MM.1S (cell line): ENCODE measurements at regions not wholly inside any gene's neighbourhood (a gene's known extent, or its start where the extent isn't known, plus 50 kb on each side); places are given as distances from the start of the nearest gene placed in this dataset.

ENCODE experiments used
- DNase-seq: peaks from one replicate; pipeline ENCODE4 v3.0.0-alpha.2; 2015
- H2AFZ ChIP-seq: fragments of 300-600 bp; sonication (generic); 2 replicates; pipeline ENCODE4 v1.6.0; 2016; ENCODE audit warnings: antibody characterized with exemption, low read length
- H3F3A ChIP-seq: fragments of 300-600 bp; sonication (generic); 2 replicates; pipeline ENCODE4 v1.6.1; 2016; ENCODE audit warnings: mild to moderate bottlenecking, antibody characterized with exemption, low read length, moderate library complexity, mixed read lengths; ENCODE audit not compliant: insufficient read depth
- H3K27ac ChIP-seq: fragments of 300-600 bp; sonication (generic); 2 replicates; pipeline ENCODE4 v1.5.1; 2016; ENCODE audit warnings: mild to moderate bottlenecking, low read length
- H3K27me3 ChIP-seq: fragments of 300-600 bp; sonication (generic); replicated peaks from 2 replicates; pipeline ENCODE4 v1.6.0; 2016; ENCODE audit warnings: low read length; ENCODE audit not compliant: insufficient read depth
- H3K36me3 ChIP-seq: fragments of 300-600 bp; sonication (generic); replicated peaks from 2 replicates; pipeline ENCODE4 v1.6.1; 2016; ENCODE audit warnings: mild to moderate bottlenecking, low read length, mixed read lengths; ENCODE audit not compliant: insufficient read depth
- H3K4me1 ChIP-seq: fragments of 300-600 bp; sonication (generic); 2 replicates; pipeline ENCODE4 v1.6.1; 2016; ENCODE audit warnings: low read length, mixed read lengths
- H3K4me2 ChIP-seq: fragments of 300-600 bp; sonication (generic); 2 replicates; pipeline ENCODE4 v1.6.0; 2016; ENCODE audit warnings: low read depth, low read length
- H3K4me3 ChIP-seq: fragments of 300-600 bp; sonication (generic); 2 replicates; pipeline ENCODE4 v1.5.1; 2016; ENCODE audit warnings: low read length, mixed read lengths
- H3K79me2 ChIP-seq: fragments of 300-600 bp; sonication (generic); 2 replicates; pipeline ENCODE4 v1.6.1; 2016; ENCODE audit warnings: mixed run types, low read length, mixed read lengths
- H3K9ac ChIP-seq: fragments of 300-600 bp; sonication (generic); 2 replicates; pipeline ENCODE4 v1.6.1; 2016; ENCODE audit warnings: low read length, mixed read lengths
- H3K9me2 ChIP-seq: fragments of 300-600 bp; sonication (generic); replicated peaks from 2 replicates; pipeline ENCODE4 v1.6.1; 2016; ENCODE audit warnings: mild to moderate bottlenecking, low read length, mixed read lengths; ENCODE audit not compliant: insufficient read depth
- H3K9me3 ChIP-seq: fragments of 300-600 bp; sonication (generic); replicated peaks from 2 replicates; pipeline ENCODE4 v1.6.1; 2016; ENCODE audit warnings: mild to moderate bottlenecking, low read length, mixed read lengths; ENCODE audit not compliant: insufficient read depth
- H4K20me1 ChIP-seq: fragments of 300-600 bp; sonication (generic); 2 replicates; pipeline ENCODE4 v1.6.1; 2016; ENCODE audit warnings: mild to moderate bottlenecking, low read length, moderate library complexity, mixed read lengths; ENCODE audit not compliant: insufficient read depth
- EZH2 ChIP-seq: fragments of 300-600 bp; sonication (generic); optimal IDR thresholded peaks from 2 replicates; pipeline ENCODE3; 2017; ENCODE audit warnings: low read depth, mild to moderate bottlenecking, antibody characterized with exemption, low read length, mixed read lengths
- EZH2phosphoT487 ChIP-seq: fragments of 300-600 bp; sonication (generic); IDR thresholded peaks from 2 replicates; pipeline ENCODE4 v1.6.1; 2018; ENCODE audit warnings: antibody characterized with exemption, low read length
- TF ChIP-seq, protein P1 (sequence below): fragments of 300-600 bp; sonication (generic); IDR thresholded peaks from 2 replicates; pipeline ENCODE4 v1.5.1; 2016; ENCODE audit warnings: antibody characterized with exemption, low read length, mixed read lengths

DNA sequence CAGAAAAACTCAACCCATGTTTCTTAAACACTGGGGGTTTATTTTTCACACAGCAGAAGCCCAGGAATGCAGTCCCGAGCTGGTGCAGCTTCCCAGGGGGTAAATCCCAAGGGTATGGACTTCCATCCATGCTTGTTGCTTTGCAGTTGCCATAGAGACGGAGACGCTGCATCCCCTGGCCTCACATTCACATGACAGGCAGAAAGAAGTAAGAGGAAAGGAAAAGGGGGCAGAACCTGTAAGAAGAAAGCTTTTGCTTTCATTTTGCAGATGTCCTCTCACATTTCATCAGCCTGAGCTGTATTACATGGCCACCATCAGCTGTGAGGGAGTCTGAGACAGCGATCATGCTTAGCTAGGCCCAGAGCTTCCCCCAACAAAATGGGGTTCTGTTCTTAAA is 321.0 kb downstream of the AGTPBP1 start:
- peak overlapping the region; percentile 7; the same call in 1 of the 2 replicates for H3K9ac ChIP-seq
- peak; percentile 51 for DNase-seq
- peak overlapping the region; percentile 2; the same call in 1 of the 2 replicates for H3K4me3 ChIP-seq
- peak overlapping the region; percentile 72 for H3K4me2 ChIP-seq
- H3K27ac ChIP-seq: no peak overlapping the region
- no peaks in the 10 kb centered on the region for H3K36me3 ChIP-seq
- H3K9me3 ChIP-seq: no peaks in the 10 kb centered on the region
- no peaks in the 10 kb centered on the region for H3K27me3 ChIP-seq
- peaks cover 6% of the 10 kb centered on the region for H3K4me1 ChIP-seq
- peak overlapping the region; percentile 84 for H2AFZ ChIP-seq
- no peaks in the 10 kb centered on the region for H3F3A ChIP-seq
- no peaks in the 10 kb centered on the region for H4K20me1 ChIP-seq
- no peaks in the 10 kb centered on the region for H3K79me2 ChIP-seq
- no peaks in the 10 kb centered on the region for H3K9me2 ChIP-seq
- TF ChIP-seq EZH2 (no peak), EZH2phosphoT487 (no peak)
- TF ChIP-seq, protein P1, sequence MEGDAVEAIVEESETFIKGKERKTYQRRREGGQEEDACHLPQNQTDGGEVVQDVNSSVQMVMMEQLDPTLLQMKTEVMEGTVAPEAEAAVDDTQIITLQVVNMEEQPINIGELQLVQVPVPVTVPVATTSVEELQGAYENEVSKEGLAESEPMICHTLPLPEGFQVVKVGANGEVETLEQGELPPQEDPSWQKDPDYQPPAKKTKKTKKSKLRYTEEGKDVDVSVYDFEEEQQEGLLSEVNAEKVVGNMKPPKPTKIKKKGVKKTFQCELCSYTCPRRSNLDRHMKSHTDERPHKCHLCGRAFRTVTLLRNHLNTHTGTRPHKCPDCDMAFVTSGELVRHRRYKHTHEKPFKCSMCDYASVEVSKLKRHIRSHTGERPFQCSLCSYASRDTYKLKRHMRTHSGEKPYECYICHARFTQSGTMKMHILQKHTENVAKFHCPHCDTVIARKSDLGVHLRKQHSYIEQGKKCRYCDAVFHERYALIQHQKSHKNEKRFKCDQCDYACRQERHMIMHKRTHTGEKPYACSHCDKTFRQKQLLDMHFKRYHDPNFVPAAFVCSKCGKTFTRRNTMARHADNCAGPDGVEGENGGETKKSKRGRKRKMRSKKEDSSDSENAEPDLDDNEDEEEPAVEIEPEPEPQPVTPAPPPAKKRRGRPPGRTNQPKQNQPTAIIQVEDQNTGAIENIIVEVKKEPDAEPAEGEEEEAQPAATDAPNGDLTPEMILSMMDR: no peak

DNA sequence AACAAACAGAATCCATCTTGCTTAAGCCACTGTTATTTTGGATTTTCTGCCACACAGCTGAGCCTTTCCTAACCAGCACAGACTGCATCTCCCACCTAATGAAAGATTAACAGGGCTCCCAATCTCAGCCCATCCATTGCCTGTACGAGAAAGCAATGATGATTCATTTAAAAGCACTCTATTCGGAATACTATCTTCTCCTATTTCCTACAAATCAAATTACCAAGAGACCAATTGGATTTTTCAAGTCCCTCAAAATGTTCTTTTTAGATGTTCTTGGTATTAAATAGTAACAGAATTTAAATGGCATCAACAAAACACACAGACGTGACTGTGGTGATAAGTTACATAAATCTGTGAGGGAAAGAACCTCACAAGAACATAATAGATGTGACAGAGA is 324.1 kb downstream of the AGTPBP1 start:
- TF ChIP-seq EZH2 (no peak), EZH2phosphoT487 (no peak)
- TF ChIP-seq, protein P1: no peak
- Histone ChIP-seq H2AFZ (no peak overlapping the region), H3F3A (no peaks in the 10 kb centered on the region), H3K36me3 (no peaks in the 10 kb centered on the region), H3K9ac (no peak overlapping the region), H3K27me3 (no peaks in the 10 kb centered on the region), H3K4me3 (no peak overlapping the region), H4K20me1 (no peaks in the 10 kb centered on the region), H3K4me1 (peaks cover 6% of the 10 kb centered on the region), H3K4me2 (no peak overlapping the region), H3K79me2 (no peaks in the 10 kb centered on the region), H3K27ac (no peak overlapping the region), H3K9me3 (no peaks in the 10 kb centered on the region), H3K9me2 (no peaks in the 10 kb centered on the region)
- no peak for DNase-seq

DNA sequence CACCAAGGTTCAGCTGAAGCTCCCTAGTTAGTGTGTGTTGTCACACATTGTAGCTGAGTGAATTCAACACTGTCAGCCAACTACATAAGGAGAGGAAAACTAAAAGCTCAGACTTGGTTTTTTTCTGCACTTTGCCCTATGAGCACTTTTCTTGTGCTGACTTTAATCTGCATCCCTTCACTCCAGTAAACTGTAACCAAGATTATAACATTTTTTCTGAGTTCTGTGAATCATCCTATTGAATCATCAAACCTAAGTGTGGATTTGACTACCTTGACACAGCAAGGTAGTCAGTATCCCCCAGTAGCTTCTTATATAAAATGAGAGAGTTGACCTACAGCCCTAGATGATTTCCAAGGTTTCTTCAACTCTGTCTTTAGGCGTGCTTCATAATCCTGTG is 325.0 kb downstream of the AGTPBP1 start:
- H3K27ac ChIP-seq: no peak overlapping the region
- no peaks in the 10 kb centered on the region for H3K27me3 ChIP-seq
- TF ChIP-seq EZH2phosphoT487: no peak
- TF ChIP-seq, protein P1: no peak
- no peak for TF ChIP-seq EZH2
- DNase-seq: no peak
- H3F3A ChIP-seq: no peaks in the 10 kb centered on the region
- no peaks in the 10 kb centered on the region for H4K20me1 ChIP-seq
- H3K4me1 ChIP-seq: peaks cover 6% of the 10 kb centered on the region
- no peak overlapping the region for H3K4me2 ChIP-seq
- no peaks in the 10 kb centered on the region for H3K79me2 ChIP-seq
- no peak overlapping the region for H2AFZ ChIP-seq
- no peak overlapping the region for H3K9ac ChIP-seq
- no peaks in the 10 kb centered on the region for H3K9me3 ChIP-seq
- no peaks in the 10 kb centered on the region for H3K9me2 ChIP-seq
- no peaks in the 10 kb centered on the region for H3K36me3 ChIP-seq
- no peak overlapping the region for H3K4me3 ChIP-seq

DNA sequence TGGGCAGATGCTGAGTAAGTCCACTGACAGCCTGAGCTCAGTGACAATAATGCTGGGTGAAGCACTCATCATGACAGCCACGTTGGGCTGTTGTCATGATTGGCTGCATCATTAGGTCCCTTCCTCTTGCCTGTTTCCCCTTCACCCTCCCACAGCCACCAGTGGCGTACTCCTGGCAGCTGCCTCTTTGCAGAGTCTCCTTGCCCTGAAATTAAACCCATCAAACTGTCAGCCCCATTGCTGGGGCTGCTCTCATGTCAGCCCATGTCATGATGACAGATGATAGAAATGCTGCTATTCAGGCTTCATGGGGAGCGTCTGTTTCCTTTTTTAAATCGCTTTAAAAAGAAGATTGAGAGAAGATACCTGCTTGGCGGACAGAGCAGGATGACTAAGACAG is 327.4 kb downstream of the AGTPBP1 start:
- Histone ChIP-seq H2AFZ (no peak overlapping the region), H3K4me2 (no peak overlapping the region), H3K4me3 (no peak overlapping the region), H4K20me1 (no peaks in the 10 kb centered on the region), H3K36me3 (no peaks in the 10 kb centered on the region), H3K79me2 (no peaks in the 10 kb centered on the region), H3K9me3 (no peaks in the 10 kb centered on the region), H3K4me1 (no peaks in the 10 kb centered on the region), H3K9ac (no peak overlapping the region), H3F3A (no peaks in the 10 kb centered on the region), H3K9me2 (no peaks in the 10 kb centered on the region), H3K27me3 (no peaks in the 10 kb centered on the region), H3K27ac (no peak overlapping the region)
- TF ChIP-seq, protein P1: no peak
- TF ChIP-seq EZH2 (no peak), EZH2phosphoT487 (no peak)
- no peak for DNase-seq
